ENCODE measurements at regions not wholly inside any gene's neighbourhood (a gene's known extent, or its start where the extent isn't known, plus 50 kb on each side); places are given as distances from the start of the nearest gene placed in this dataset.

DNA sequence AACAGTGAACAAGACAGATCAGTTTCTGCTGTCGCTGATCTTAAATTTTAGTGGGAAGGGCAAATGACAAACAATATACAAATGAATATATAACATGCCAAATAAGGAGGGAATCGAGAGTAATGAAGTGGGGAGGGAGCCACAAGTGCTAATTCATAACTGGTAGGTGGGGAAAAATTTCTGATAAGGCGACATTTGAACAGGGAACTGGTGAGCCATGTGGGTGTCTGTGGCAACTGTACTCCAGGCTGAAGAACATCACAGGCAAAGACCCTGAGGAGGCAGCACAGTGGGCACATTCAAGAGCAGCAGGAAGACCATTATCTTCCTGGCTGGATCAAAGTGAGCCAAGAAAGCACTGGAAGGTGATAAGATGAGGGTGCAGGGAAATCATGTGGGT lies 51.6 kb upstream of the CD28 start:
- peaks cover 23% of the 10 kb centered on the region for H3K4me1 Mint-ChIP-seq
- CTCF ChIA-PET, result interaction anchor here (0.7 kb wide), 1 partner anchor 368 kb away, joined by 5 read pairs; no protein-coding TSS in a partner anchor
- no peaks in the 10 kb centered on the region for H3K36me3 Mint-ChIP-seq
- ATAC-seq (no peak), DNase-seq (ENCODE audit: low spot score) (no peak)
- no peaks in the 10 kb centered on the region for H3K9me3 Mint-ChIP-seq
- H3K27ac Mint-ChIP-seq, result no peak overlapping the region
- no peak overlapping the region for H3K4me3 Mint-ChIP-seq
- no peaks in the 10 kb centered on the region for H3K27me3 Mint-ChIP-seq (ENCODE audit: low read depth)
- POLR2A ChIA-PET, result interaction anchor here (0.6 kb wide), 1 partner anchor 52 kb away, joined by 3 read pairs; no protein-coding TSS in a partner anchor
- TF ChIP-seq, protein P1, sequence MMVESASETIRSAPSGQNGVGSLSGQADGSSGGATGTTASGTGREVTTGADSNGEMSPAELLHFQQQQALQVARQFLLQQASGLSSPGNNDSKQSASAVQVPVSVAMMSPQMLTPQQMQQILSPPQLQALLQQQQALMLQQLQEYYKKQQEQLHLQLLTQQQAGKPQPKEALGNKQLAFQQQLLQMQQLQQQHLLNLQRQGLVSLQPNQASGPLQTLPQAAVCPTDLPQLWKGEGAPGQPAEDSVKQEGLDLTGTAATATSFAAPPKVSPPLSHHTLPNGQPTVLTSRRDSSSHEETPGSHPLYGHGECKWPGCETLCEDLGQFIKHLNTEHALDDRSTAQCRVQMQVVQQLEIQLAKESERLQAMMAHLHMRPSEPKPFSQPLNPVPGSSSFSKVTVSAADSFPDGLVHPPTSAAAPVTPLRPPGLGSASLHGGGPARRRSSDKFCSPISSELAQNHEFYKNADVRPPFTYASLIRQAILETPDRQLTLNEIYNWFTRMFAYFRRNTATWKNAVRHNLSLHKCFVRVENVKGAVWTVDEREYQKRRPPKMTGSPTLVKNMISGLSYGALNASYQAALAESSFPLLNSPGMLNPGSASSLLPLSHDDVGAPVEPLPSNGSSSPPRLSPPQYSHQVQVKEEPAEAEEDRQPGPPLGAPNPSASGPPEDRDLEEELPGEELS (CRISPR knock-in tag; IDR thresholded peaks at IDR 0.05), result no peak
- TF ChIP-seq ZNF317 (CRISPR knock-in tag; IDR thresholded peaks at IDR 0.05; ENCODE audit: borderline replicate concordance, low read depth) (no peak), SP1 (CRISPR knock-in tag; conservative IDR thresholded peaks at IDR 0.05) (no peak), IRF2 (CRISPR knock-in tag; IDR thresholded peaks at IDR 0.05; ENCODE audit: borderline replicate concordance, low read depth) (no peak), MXD4 (CRISPR knock-in tag; IDR thresholded peaks at IDR 0.05; ENCODE audit: borderline replicate concordance) (no peak), OVOL2 (CRISPR knock-in tag; IDR thresholded peaks at IDR 0.05; ENCODE audit: borderline replicate concordance) (no peak), ZBTB21 (CRISPR knock-in tag; IDR thresholded peaks at IDR 0.05; ENCODE audit: borderline replicate concordance) (no peak)
- TF ChIP-seq, protein P2, sequence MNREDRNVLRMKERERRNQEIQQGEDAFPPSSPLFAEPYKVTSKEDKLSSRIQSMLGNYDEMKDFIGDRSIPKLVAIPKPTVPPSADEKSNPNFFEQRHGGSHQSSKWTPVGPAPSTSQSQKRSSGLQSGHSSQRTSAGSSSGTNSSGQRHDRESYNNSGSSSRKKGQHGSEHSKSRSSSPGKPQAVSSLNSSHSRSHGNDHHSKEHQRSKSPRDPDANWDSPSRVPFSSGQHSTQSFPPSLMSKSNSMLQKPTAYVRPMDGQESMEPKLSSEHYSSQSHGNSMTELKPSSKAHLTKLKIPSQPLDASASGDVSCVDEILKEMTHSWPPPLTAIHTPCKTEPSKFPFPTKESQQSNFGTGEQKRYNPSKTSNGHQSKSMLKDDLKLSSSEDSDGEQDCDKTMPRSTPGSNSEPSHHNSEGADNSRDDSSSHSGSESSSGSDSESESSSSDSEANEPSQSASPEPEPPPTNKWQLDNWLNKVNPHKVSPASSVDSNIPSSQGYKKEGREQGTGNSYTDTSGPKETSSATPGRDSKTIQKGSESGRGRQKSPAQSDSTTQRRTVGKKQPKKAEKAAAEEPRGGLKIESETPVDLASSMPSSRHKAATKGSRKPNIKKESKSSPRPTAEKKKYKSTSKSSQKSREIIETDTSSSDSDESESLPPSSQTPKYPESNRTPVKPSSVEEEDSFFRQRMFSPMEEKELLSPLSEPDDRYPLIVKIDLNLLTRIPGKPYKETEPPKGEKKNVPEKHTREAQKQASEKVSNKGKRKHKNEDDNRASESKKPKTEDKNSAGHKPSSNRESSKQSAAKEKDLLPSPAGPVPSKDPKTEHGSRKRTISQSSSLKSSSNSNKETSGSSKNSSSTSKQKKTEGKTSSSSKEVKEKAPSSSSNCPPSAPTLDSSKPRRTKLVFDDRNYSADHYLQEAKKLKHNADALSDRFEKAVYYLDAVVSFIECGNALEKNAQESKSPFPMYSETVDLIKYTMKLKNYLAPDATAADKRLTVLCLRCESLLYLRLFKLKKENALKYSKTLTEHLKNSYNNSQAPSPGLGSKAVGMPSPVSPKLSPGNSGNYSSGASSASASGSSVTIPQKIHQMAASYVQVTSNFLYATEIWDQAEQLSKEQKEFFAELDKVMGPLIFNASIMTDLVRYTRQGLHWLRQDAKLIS (CRISPR knock-in tag; IDR thresholded peaks at IDR 0.05; ENCODE audit: borderline replicate concordance), result no peak
- TF ChIP-seq, protein P3, sequence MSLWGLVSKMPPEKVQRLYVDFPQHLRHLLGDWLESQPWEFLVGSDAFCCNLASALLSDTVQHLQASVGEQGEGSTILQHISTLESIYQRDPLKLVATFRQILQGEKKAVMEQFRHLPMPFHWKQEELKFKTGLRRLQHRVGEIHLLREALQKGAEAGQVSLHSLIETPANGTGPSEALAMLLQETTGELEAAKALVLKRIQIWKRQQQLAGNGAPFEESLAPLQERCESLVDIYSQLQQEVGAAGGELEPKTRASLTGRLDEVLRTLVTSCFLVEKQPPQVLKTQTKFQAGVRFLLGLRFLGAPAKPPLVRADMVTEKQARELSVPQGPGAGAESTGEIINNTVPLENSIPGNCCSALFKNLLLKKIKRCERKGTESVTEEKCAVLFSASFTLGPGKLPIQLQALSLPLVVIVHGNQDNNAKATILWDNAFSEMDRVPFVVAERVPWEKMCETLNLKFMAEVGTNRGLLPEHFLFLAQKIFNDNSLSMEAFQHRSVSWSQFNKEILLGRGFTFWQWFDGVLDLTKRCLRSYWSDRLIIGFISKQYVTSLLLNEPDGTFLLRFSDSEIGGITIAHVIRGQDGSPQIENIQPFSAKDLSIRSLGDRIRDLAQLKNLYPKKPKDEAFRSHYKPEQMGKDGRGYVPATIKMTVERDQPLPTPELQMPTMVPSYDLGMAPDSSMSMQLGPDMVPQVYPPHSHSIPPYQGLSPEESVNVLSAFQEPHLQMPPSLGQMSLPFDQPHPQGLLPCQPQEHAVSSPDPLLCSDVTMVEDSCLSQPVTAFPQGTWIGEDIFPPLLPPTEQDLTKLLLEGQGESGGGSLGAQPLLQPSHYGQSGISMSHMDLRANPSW (CRISPR knock-in tag; conservative IDR thresholded peaks at IDR 0.05; ENCODE audit: low read depth), result no peak

DNA sequence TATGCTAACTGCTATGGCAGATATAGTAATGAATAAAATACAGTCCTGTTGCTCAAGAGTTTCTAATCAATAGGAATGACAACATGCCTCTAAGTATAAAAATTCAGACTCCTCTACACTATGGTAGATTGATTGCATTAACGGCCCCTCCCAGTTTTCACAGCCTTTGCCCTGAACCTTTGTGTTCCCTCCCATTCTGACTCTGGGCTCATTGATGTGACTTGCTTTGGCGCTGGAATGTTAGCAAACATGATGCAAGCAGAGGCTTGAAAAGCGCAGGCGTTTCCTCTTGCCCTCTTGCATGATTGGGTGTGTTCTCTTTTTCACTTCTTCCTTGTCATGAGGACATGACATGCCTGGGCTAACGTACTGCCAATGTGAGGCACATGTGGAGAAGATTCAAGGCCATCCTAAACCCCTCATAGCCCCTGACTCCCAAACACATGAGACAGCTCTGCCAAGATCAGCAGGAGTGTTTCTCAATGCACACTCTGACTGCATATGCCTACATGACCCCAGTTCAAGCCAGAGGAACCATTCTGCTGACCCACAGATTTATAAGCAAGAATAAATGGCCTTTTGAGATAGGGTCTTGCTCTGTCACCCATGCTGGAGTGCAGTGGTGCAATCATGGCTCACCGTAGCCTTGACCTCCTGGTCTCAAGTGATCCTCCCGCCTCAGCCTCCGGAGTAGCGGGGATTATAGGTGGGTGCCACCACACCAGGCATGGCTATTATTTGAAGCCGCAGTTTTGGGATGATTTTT lies 49.7 kb upstream of the CD28 start:
- H3K4me1 Mint-ChIP-seq, result peaks cover 18% of the 10 kb centered on the region
- no peaks in the 10 kb centered on the region for H3K9me3 Mint-ChIP-seq
- no peaks in the 10 kb centered on the region for H3K36me3 Mint-ChIP-seq
- CTCF ChIA-PET, result no interaction called here
- no peaks in the 10 kb centered on the region for H3K27me3 Mint-ChIP-seq (ENCODE audit: low read depth)
- H3K27ac Mint-ChIP-seq, result no peak overlapping the region
- H3K4me3 Mint-ChIP-seq, result no peak overlapping the region
- TF ChIP-seq, protein P4, sequence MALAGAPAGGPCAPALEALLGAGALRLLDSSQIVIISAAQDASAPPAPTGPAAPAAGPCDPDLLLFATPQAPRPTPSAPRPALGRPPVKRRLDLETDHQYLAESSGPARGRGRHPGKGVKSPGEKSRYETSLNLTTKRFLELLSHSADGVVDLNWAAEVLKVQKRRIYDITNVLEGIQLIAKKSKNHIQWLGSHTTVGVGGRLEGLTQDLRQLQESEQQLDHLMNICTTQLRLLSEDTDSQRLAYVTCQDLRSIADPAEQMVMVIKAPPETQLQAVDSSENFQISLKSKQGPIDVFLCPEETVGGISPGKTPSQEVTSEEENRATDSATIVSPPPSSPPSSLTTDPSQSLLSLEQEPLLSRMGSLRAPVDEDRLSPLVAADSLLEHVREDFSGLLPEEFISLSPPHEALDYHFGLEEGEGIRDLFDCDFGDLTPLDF (CRISPR knock-in tag; IDR thresholded peaks at IDR 0.05), result no peak
- TF ChIP-seq GABPB1 (CRISPR knock-in tag; IDR thresholded peaks at IDR 0.05), result peak; percentile 99
- DNase-seq (ENCODE audit: low spot score) (no peak), ATAC-seq (no peak)
- POLR2A ChIA-PET, result interaction anchor here (0.6 kb wide), 1 partner anchor 233 kb away, joined by 7 read pairs; no protein-coding TSS in a partner anchor
